H9 (cell line): ENCODE measurements at regions not wholly inside any gene's neighbourhood (a gene's known extent, or its start where the extent isn't known, plus 50 kb on each side); places are given as distances from the start of the nearest gene placed in this dataset.

Source experiments
- DNase-seq: peaks from one replicate; pipeline ENCODE4 v3.0.0-alpha.2; 2017
- H2AFZ ChIP-seq: one replicate; pipeline ENCODE4 v1.6.1; 2013; ENCODE audit warnings: mild to moderate bottlenecking, low read length, control low read depth, moderate library complexity
- H2AK5ac ChIP-seq: 2 replicates; pipeline ENCODE4 v1.6.1; 2013; ENCODE audit warnings: low read length, control low read depth, mixed read lengths; ENCODE audit not compliant: insufficient read length
- H2BK120ac ChIP-seq: one replicate; pipeline ENCODE4 v1.6.1; 2013; ENCODE audit warnings: low read depth, mild to moderate bottlenecking, low read length, control low read depth, inconsistent platforms; ENCODE audit not compliant: poor library complexity, severe bottlenecking
- H2BK12ac ChIP-seq: 2 replicates; pipeline ENCODE4 v1.6.1; 2013; ENCODE audit warnings: low read length, control low read depth, mixed read lengths, low read depth; ENCODE audit not compliant: insufficient read length
- H2BK15ac ChIP-seq: 2 replicates; pipeline ENCODE4 v1.6.1; 2013; ENCODE audit warnings: low read depth, low read length, control low read depth
- H2BK20ac ChIP-seq: one replicate; pipeline ENCODE4 v1.6.1; 2013; ENCODE audit warnings: low read depth, mild to moderate bottlenecking, low read length, control low read depth, inconsistent platforms; ENCODE audit not compliant: poor library complexity, severe bottlenecking
- H2BK5ac ChIP-seq: 2 replicates; pipeline ENCODE4 v1.6.1; 2013; ENCODE audit warnings: low read length, control low read depth, mixed read lengths; ENCODE audit not compliant: insufficient read length
- H3K14ac ChIP-seq: 2 replicates; pipeline ENCODE4 v1.6.1; 2013; ENCODE audit warnings: low read length, control low read depth; ENCODE audit not compliant: insufficient read depth
- H3K18ac ChIP-seq: 2 replicates; pipeline ENCODE4 v1.6.1; 2013; ENCODE audit warnings: low read depth, mild to moderate bottlenecking, mixed read lengths, low read length, control low read depth; ENCODE audit not compliant: insufficient read length
- H3K23ac ChIP-seq: 2 replicates; pipeline ENCODE4 v1.6.1; 2013; ENCODE audit warnings: low read length, control low read depth, mixed read lengths, low read depth; ENCODE audit not compliant: insufficient read length
- H3K23me2 ChIP-seq: 2 replicates; pipeline ENCODE4 v1.6.1; 2013; ENCODE audit warnings: low read depth, mild to moderate bottlenecking, mixed read lengths, low read length, control low read depth; ENCODE audit not compliant: insufficient read length, poor library complexity, severe bottlenecking
- H3K27ac ChIP-seq: 2 replicates; pipeline ENCODE4 v1.5.1; 2013; ENCODE audit warnings: low read length, control low read depth, mixed read lengths, low read depth; ENCODE audit not compliant: insufficient read length
- H3K27me3 ChIP-seq: 2 replicates; pipeline ENCODE4 v1.6.1; 2013; ENCODE audit warnings: low read length, control low read depth, inconsistent platforms; ENCODE audit not compliant: insufficient read depth
- H3K4ac ChIP-seq: 2 replicates; pipeline ENCODE4 v1.6.1; 2013; ENCODE audit warnings: low read depth, mild to moderate bottlenecking, control low read depth, inconsistent platforms, low read length, moderate library complexity
- H3K4me1 ChIP-seq: 2 replicates; pipeline ENCODE4 v1.6.1; 2013; ENCODE audit warnings: low read length, control low read depth, inconsistent platforms; ENCODE audit not compliant: insufficient read depth
- H3K4me2 ChIP-seq: 2 replicates; pipeline ENCODE4 v1.6.1; 2013; ENCODE audit warnings: low read length, control low read depth, mixed read lengths; ENCODE audit not compliant: insufficient read length, insufficient read depth
- H3K56ac ChIP-seq: 2 replicates; pipeline ENCODE4 v1.6.1; 2013; ENCODE audit warnings: low read depth, mild to moderate bottlenecking, mixed read lengths, low read length, control low read depth; ENCODE audit not compliant: insufficient read length
- H3K79me1 ChIP-seq: 2 replicates; pipeline ENCODE4 v1.6.1; 2013; ENCODE audit warnings: low read depth, mild to moderate bottlenecking, moderate library complexity, low read length, control low read depth, inconsistent platforms; ENCODE audit not compliant: insufficient read depth, poor library complexity, severe bottlenecking
- H3K79me2 ChIP-seq: 2 replicates; pipeline ENCODE4 v1.6.1; 2013; ENCODE audit warnings: low read length, control low read depth, inconsistent platforms; ENCODE audit not compliant: insufficient read depth
- H3K9ac ChIP-seq: 2 replicates; pipeline ENCODE4 v1.6.1; 2013; ENCODE audit warnings: low read length, control low read depth, mixed read lengths; ENCODE audit not compliant: insufficient read length; ENCODE audit errors: extremely low read depth
- H3K9me3 ChIP-seq: one replicate; pipeline ENCODE4 v1.6.1; 2013; ENCODE audit warnings: low read depth, low read length, inconsistent platforms; ENCODE audit not compliant: control insufficient read depth
- H3T11ph ChIP-seq: one replicate; pipeline ENCODE4 v1.6.1; 2013; ENCODE audit warnings: mild to moderate bottlenecking, low read length, control low read depth, inconsistent platforms
- H4K20me1 ChIP-seq: one replicate; pipeline ENCODE4 v1.6.1; 2013; ENCODE audit not compliant: control insufficient read depth, insufficient read length, insufficient read depth
- H4K5ac ChIP-seq: 2 replicates; pipeline ENCODE4 v1.6.1; 2013; ENCODE audit warnings: low read depth, mild to moderate bottlenecking, mixed read lengths, low read length, control low read depth; ENCODE audit not compliant: insufficient read length
- H4K8ac ChIP-seq: replicated peaks from 2 replicates; pipeline ENCODE4 v1.6.1; 2013; ENCODE audit warnings: low read length, control low read depth, mixed read lengths, low read depth; ENCODE audit not compliant: insufficient read length
- H4K91ac ChIP-seq: 2 replicates; pipeline ENCODE4 v1.6.1; 2013; ENCODE audit warnings: low read depth, mild to moderate bottlenecking, moderate library complexity, mixed read lengths, low read length, control low read depth; ENCODE audit not compliant: insufficient read length
- H3K27ac Mint-ChIP-seq, 3 experiments: 2 replicates in 2 of 3; 3 replicates in 1 of 3; pipeline ENCODE4 v1.8.0; 2020 to 2021; ENCODE audit warnings: mixed read lengths in 3 of 3, mild to moderate bottlenecking in 1 of 3, moderate library complexity in 1 of 3
- H3K27me3 Mint-ChIP-seq: 2 replicates; pipeline ENCODE4 v1.8.0; 2021; ENCODE audit warnings: low read depth, mild to moderate bottlenecking, moderate library complexity, mixed read lengths
- H3K36me3 Mint-ChIP-seq, 3 experiments: 2 replicates in 2 of 3; 3 replicates in 1 of 3; pipeline ENCODE4 v1.8.0; 2020 to 2021; ENCODE audit warnings: low read depth in 3 of 3, mixed read lengths in 3 of 3; ENCODE audit not compliant: insufficient read depth in 1 of 3
- H3K4me1 Mint-ChIP-seq, 2 experiments: 2 replicates each; pipeline ENCODE4 v1.8.0; 2020; ENCODE audit warnings: mixed read lengths in 2 of 2
- H3K4me3 Mint-ChIP-seq, 2 experiments: 2 replicates in 1 of 2; 3 replicates in 1 of 2; pipeline ENCODE4 v1.8.0; 2020 to 2021; ENCODE audit warnings: mild to moderate bottlenecking in 2 of 2, mixed read lengths in 2 of 2, moderate library complexity in 1 of 2
- H3K9me3 Mint-ChIP-seq, 2 experiments: 2 replicates in 1 of 2; 3 replicates in 1 of 2; pipeline ENCODE4 v1.8.0; 2020; ENCODE audit warnings: mild to moderate bottlenecking in 2 of 2, mixed read lengths in 2 of 2, moderate library complexity in 1 of 2
- WGBS: extraction: QIAGEN DNeasy Blood & Tissue Kit; methylation state at CpG from one replicate; pipeline ENCODE4 v1.1.7; 2013; ENCODE audit warnings: missing lambda C conversion rate, low lambda C conversion rate, mixed read lengths; ENCODE audit not compliant: insufficient read length; ENCODE audit errors: extremely low coverage; 5-methylcytosine and 5-hydroxymethylcytosine counted together
- TF ChIP-seq, protein P1 (sequence below): fragments of 200-600 bp; sonication (generic); conservative IDR thresholded peaks from 3 replicates; pipeline ENCODE4 v1.8.0; 2021; ENCODE audit warnings: antibody characterized with exemption, mild to moderate bottlenecking

DNA sequence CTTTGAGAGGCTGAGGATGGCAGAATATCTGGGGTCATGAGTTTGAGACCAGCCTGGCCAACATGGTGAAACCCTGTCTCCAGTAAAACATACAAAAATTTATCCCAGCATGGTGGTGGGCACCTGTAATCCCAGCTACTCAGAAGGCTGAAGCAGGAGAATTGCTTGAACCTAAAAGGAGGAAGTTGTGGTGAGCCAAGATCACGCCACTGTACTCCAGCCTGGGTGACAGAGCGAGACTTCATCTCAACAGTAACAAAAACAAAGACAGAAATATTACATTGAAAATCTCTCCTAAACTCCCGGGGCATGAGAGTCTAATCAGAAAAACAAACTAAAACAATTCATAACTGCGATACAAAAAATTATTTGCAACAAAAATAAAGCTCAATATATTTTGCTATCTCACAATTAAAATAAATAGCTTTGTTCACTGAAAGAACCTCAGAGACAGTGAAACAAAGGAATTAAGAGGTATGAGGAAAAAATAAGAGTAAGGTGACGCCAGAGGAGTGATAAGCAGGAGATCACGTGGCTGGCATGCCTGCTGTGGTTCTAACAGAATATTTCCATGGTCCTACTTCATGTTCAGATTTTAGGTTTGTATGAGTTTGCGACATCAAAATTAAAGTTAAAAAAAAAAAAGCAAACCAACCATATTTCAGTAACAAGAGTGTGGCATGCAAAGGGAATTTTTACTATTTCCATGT, 527.7 kb upstream of the POM121L12 start:
- Histone ChIP-seq H3K9me3 (no peaks in the 10 kb centered on the region), H3K79me1 (no peaks in the 10 kb centered on the region), H3T11ph (no peak overlapping the region), H4K8ac (no peak overlapping the region), H3K79me2 (no peaks in the 10 kb centered on the region), H3K4me2 (no peak overlapping the region), H3K18ac (no peak overlapping the region), H2BK20ac (no peak overlapping the region), H3K23me2 (no peaks in the 10 kb centered on the region), H2BK12ac (no peak overlapping the region), H3K4ac (no peak overlapping the region), H2BK5ac (no peak overlapping the region), H3K4me1 (no peaks in the 10 kb centered on the region), H4K20me1 (no peaks in the 10 kb centered on the region), H4K5ac (no peak overlapping the region), H3K9ac (no peak overlapping the region), H4K91ac (no peak overlapping the region), H2BK120ac (no peak overlapping the region), H2AFZ (no peak overlapping the region), H3K23ac (no peak overlapping the region), H3K56ac (no peak overlapping the region), H2BK15ac (no peak overlapping the region), H3K27me3 (no peaks in the 10 kb centered on the region), H2AK5ac (no peak overlapping the region), H3K14ac (no peak overlapping the region), H3K27ac (no peak overlapping the region)
- Mint-ChIP-seq H3K27me3 (no peaks in the 10 kb centered on the region), H3K4me3 (no peak overlapping the region), H3K27ac (peak overlapping the region in 1 of 3 experiments; percentile 36; a peak in 2 of 7 replicates), H3K9me3 (no peaks in the 10 kb centered on the region), H3K36me3 (no peaks in the 10 kb centered on the region), H3K4me1 (0 out of 4 replicates have a peak, but pooled peaks cover 0 to 3% of the 10 kb centered on the region in 2 experiments)
- no CpG with 5 or more reads among the region's 7 CpGs for WGBS
- TF ChIP-seq, protein P1, sequence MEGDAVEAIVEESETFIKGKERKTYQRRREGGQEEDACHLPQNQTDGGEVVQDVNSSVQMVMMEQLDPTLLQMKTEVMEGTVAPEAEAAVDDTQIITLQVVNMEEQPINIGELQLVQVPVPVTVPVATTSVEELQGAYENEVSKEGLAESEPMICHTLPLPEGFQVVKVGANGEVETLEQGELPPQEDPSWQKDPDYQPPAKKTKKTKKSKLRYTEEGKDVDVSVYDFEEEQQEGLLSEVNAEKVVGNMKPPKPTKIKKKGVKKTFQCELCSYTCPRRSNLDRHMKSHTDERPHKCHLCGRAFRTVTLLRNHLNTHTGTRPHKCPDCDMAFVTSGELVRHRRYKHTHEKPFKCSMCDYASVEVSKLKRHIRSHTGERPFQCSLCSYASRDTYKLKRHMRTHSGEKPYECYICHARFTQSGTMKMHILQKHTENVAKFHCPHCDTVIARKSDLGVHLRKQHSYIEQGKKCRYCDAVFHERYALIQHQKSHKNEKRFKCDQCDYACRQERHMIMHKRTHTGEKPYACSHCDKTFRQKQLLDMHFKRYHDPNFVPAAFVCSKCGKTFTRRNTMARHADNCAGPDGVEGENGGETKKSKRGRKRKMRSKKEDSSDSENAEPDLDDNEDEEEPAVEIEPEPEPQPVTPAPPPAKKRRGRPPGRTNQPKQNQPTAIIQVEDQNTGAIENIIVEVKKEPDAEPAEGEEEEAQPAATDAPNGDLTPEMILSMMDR, result no peak
- no peak for DNase-seq
